ENCODE measurements at regions not wholly inside any gene's neighbourhood (a gene's known extent, or its start where the extent isn't known, plus 50 kb on each side); places are given as distances from the start of the nearest gene placed in this dataset.

GRCh38 chr18:10279471-10279870, 175.0 kb upstream of the APCDD1 start:
- Histone ChIP-seq H3K4me3 (no peak overlapping the region), H3K27ac (no peak overlapping the region)

DNA sequence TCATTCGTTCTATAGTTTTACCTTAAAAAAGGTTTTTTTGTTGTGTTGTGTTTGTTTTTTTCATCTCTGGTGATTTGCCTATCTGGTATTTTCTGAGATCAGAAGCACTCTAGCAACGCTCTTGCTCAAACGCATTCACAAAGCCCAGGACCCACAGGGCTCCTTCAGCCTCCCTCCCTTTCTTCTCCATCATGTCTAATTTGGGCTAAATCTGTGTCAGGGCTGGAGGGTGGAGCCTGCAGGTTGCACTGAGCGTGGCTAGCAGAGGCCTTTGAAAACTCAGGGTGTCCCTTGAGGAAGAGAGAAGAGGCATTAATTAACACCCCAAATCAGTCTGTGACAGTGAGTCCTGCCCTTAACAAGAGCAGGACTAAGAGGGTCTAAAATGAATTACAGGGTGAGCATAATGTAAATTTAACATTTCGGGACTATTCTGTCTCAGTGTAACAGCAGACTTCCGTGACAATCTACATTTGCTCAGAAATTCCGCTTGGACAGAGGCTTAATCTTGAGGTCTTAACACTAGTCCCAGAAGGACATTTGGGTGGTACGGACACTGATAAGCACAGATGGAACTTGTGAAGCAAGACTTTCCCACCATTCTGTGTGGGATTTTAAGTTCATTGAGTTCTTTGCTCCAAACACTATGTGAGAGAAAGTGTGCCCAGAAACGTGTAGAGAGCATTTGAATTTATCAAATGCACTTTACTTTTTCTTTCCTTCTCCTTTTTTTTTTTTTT, 174.4 kb upstream of the APCDD1 start:
- Histone ChIP-seq H3K4me3 (no peak overlapping the region), H3K27ac (no peak overlapping the region)

DNA sequence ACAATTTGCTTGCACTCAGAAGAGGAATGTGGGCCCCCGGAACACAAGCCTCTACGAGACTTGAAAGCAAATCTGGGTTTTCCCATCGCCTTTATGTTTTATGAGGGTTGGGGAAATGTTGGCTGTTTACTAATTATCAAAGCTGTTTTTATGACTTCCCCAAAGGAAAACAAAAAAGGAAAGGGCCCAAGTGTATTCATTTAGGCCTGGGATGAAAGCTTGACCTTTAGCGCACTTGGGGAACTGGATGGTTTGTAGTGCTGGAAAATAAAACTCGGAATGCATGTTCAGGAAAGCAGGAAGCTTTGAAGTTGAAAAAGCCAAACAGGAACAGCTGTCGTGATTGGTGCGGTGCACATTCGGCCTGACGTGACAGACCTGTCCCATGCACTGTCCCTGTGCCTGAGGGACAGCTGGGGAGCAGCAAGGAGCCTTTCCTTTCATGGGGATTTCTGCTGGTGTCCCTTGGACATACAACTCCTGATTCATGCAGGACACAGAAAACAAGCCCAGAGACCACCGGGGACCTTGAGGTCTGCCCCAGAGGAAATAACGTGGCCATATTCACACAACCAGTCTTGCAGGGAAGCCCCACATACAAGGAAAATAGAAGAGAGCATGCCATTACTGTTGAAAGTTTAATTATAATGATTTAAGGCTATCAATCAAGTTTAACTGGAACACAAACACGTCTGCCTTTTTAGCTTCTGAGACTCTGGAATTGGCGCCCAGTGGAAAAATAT, 169.7 kb upstream of the APCDD1 start:
- no peak overlapping the region for H3K4me3 ChIP-seq
- peak overlapping the region in 16 of 21 experiments; percentile 19 to 86 (median 50) for H3K27ac ChIP-seq

DNA sequence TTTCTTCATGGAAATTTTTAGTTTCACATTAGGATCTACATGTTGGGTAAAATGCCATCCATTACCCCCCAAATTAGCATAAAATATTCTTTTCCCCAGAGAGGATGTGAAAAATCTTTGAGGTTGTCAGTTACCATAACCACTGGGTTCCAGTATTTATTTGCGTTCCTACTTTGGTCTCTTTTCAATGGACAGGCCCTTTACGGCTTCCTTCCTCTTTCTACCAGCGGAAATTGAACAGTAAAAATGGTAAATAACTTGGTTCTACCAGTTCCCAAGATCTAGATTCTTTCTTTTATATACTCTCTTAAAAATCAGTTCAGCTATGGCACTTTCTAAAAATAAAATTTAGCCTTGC, 169.2 kb upstream of the APCDD1 start:
- peak overlapping the region in 15 of 21 experiments; percentile 19 to 86 (median 66) for H3K27ac ChIP-seq
- no peak overlapping the region for H3K4me3 ChIP-seq

GRCh38 chr18:10286580-10287150, 167.8 kb upstream of the APCDD1 start:
- Histone ChIP-seq H3K4me3 (no peak overlapping the region), H3K27ac (peak overlapping the region in 18 of 21 experiments; percentile 14 to 86 (median 48))

DNA sequence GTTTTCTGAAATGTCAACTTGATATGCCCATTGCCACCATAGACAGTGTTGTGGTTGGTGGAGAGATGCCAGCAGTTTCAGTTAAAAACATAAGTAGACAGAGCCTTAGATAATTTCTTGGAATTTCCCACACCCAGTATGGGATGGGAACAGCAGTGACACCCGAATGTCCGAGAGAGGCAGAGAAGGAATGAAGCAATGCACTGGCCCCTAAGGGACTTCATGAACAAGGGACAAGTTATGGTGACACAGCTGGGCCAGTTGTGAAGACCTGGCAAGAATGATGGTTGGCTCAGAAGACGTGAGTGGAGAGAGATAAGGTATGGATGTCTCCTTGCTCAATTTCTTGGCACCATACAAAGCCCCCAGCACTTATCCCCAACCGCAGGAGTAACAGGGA, 165.2 kb upstream of the APCDD1 start:
- Histone ChIP-seq H3K27ac (peak overlapping the region in 5 of 21 experiments; percentile 15 to 82 (median 69)), H3K4me3 (no peak overlapping the region)

DNA sequence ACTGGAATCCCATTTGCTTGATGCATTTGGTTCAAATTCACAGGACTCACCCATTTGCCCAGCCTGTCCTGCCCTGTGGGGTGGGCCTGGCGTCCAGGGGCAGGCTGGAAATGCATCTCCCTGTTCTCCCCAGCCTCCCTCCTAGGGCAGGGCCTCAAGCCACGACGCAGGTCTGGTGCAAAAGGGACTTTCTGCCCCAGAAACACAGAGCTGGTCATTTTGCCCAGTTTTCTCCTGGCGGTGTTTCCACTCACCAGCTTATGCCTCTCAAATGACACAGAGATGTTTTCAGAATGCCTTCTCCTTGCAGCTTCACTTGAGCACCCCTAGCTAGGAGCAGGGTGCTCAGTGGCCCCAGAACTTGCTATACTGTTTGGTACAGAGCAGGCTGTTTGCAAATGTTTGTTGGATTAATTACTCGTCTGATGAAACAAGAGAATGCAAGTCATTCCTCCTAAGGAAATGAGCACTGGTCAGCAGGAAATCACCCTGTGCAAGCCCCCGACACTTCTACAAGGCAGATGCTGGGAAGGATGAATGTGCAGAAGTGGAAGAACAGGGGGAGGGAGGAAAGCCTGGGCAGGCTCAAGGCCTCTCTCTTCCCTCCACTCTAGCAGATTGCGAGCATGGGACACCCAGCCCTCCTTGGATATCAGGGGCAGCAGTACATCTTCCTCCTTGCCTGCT, 164.3 kb upstream of the APCDD1 start:
- H3K4me3 ChIP-seq: no peak overlapping the region
- peak overlapping the region in 19 of 21 experiments; percentile 19 to 82 (median 57) for H3K27ac ChIP-seq

DNA sequence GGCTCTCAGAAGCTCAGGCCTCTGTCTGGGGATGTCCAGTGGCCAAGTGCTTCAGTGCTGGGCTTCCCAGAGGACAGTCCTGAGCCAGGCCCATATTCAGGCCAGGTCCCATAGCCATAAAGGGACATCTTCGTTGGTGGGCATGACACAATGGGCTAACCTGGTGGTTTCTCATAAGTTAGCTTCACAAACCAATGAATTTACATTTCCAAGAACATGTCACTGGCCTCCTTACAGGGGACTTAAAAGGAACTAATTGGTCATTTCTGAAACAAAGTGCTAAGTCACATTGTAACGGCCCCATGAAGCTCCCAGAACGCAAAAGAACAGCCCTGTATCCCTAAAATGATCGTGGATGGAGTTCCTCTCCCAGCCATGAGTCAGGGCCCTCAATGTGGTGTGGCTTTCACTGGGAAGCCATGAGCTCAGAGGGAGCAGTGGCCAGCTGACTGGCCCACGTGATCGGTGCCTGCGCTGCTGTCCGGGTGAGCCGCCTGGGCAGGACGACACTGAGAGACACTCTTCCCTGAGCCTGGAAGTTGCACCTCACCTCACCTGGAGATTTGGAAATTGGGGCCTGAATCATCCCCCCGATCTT, 163.7 kb upstream of the APCDD1 start:
- Histone ChIP-seq H3K4me3 (no peak overlapping the region), H3K27ac (peak overlapping the region in 19 of 21 experiments; percentile 19 to 82 (median 55))

DNA sequence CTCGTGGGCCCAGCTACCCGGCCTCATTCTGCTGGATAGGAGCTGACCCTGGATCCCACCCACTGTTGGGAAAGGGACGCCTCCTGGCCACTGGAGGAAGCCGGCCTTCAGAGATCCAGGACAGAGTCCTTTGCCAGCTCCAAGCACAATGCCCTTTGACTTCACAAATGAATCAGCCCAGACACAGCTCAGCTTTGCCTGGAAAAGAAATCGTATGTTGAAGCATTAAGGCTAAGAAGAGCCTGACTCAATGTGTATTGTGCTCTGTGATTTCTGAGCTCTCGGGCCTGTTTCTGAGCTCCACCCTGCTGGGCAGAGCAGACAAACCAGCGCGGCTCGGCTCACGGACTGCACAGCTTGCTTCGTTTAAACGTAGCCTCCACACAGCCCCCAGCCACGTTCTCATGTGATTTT, 162.9 kb upstream of the APCDD1 start:
- no peak overlapping the region for H3K4me3 ChIP-seq
- peak overlapping the region in 18 of 21 experiments; percentile 1 to 82 (median 62) for H3K27ac ChIP-seq

DNA sequence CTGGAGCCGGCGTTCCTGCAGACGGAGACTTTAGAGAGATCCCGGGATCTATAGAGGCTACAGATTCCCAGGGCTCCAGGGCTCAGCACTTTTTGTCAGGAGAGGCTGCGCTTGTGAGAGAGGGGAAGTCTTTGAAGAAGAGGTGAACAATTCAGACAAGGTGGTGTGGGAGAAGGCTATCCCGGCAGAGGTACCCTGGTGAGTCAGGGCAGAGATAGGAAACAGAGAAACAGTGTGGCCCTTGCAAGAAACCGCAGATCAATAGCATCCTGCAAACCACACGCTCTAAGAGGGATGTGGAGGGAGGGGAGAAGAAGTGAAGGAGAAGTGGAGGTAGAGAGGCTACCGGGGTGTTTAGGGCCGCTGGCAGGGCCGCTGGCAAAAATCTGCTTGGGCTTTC, 160.5 kb upstream of the APCDD1 start:
- no peak overlapping the region for H3K4me3 ChIP-seq

GRCh38 chr18:10295751-10296150, 158.7 kb upstream of the APCDD1 start:
- no peak overlapping the region for H3K4me3 ChIP-seq
- peak overlapping the region in 1 of 21 experiments; percentile 51 for H3K27ac ChIP-seq

More for the DNA sequence above, 160.5 kb upstream of the APCDD1 start:
- H3K27ac ChIP-seq: peak overlapping the region in 1 of 21 experiments; percentile 3

DNA sequence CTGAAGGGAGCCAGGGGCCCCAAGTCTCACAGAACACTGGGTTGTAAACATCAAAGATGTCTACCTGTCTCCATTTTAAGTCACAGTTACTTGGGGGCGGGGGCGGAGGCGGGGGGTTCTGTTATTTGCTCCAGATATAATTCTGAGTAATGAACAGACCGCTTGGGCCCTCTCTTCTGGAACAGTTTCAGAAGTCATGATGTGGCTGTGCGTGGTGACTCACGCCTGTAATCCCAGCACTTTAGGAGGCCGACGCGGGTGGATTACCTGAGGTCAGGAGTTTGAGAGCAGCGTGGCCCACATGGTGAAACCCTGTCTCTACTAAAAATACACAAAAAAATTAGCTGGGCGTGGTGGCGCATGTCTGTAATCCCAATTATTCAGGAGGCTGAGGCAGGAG, 157.9 kb upstream of the APCDD1 start:
- Histone ChIP-seq H3K27ac (peak overlapping the region in 1 of 21 experiments; percentile 51), H3K4me3 (no peak overlapping the region)

- Histone ChIP-seq H3K4me3 (no peak overlapping the region), H3K27ac (peak overlapping the region in 1 of 21 experiments; percentile 28)
Measured at GRCh38 chr18:10297086-10297485, 157.3 kb upstream of the APCDD1 start.

DNA sequence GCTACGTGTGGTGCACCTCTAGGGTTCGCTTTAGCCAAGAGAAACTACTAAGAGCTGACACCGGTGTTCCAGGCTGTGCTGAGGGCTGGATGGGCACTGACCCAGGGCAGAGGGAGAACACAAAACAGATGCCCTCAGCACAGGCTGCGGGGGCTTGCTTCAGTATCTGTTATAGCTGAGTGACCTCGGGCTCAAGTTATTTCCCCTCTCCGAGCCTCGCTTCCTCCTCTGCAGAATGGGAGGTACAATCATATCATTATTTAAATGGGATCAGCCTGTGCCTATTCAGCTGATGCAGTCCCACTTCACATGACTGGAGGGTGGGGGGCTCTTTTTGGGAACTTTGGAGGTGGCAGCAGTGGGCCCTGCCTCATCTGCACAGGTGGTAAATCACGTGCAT, 156.1 kb upstream of the APCDD1 start:
- Histone ChIP-seq H3K27ac (peak overlapping the region in 7 of 21 experiments; percentile 1 to 59 (median 40)), H3K4me3 (no peak overlapping the region)

DNA sequence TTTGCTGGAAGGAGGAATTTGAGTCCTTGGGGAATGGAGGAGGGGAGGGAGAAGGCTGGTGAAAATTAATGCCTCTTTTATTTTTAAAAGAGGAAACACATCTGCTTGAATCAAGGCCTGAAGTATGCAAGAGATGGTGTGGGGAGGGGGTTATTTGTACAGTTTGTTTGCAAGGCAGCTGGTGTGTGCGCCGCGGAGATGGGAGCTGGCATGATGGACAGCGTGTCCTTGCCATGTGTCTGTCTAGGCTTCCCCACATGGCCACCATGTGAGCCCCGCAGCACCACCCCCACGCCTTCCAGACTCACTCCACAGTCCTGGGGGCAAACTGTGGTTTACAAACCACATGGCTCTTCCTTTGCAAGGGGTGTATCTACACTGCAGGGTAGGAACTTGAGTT, 154.8 kb upstream of the APCDD1 start:
- Histone ChIP-seq H3K4me3 (no peak overlapping the region), H3K27ac (peak overlapping the region in 4 of 21 experiments; percentile 20 to 64 (median 35))

DNA sequence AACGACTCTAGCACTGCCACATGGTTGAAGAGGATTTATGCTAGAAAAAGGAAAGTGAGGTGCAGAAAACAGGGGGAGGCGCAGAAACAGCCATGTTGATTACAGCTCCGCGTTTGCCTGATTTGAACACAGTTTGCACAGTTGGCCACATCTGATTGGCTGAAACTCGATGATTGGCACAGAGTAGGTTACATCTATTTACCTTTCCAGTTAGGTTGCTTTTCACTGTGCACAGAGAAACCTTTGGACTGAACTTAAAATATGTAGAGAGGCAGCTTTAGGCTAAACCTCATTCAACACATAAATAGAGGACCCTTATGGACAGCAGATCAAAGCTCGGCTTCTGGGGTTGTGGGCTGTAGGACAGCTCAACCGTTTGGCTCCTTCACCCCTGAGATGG, 153.7 kb upstream of the APCDD1 start:
- Histone ChIP-seq H3K4me3 (no peak overlapping the region), H3K27ac (peak overlapping the region in 5 of 21 experiments; percentile 26 to 64 (median 37))

GRCh38 chr18:10301831-10302483, 152.5 kb upstream of the APCDD1 start:
- Histone ChIP-seq H3K27ac (peak overlapping the region in 2 of 21 experiments; percentile 11 to 54), H3K4me3 (no peak overlapping the region)

DNA sequence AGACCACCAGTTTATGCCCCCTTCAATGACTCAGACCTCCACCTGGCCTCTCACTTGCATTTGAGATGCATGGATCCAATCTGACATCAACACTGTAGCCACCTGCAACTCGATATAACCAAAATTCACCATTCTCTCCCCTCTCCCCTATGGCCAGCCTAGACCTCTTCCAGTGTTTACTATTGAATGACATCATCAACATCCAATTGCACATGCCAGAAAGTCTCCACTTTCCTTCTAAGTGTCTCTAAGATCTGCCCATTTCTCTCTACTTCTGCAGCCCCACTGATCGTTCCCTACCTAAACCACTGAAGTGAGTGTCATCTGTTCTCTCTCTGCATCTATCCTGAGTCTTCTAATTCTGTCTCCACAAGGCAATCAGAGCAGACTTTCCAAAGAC, 151.3 kb upstream of the APCDD1 start:
- H3K27ac ChIP-seq: peak overlapping the region in 4 of 21 experiments; percentile 30 to 80 (median 78)

DNA sequence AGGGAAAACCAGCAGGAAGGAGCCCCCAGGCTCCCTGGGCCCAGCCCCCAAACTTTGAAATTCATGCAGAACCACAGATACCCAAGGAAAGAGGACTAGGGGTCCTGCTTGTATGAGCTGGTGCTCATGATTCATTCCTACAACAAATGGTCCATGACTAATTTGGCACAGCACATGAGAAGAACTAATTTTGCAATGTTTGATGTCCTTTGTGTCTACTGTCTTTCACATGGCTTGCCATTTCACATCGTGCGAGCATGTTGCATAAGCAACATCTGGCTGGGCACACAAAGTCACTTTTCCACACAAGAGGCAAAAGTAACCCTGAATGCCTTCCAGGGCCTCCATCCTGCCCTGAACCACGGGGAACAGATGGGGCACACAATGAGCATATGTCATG, 149.6 kb upstream of the APCDD1 start:
- H3K27ac ChIP-seq: peak overlapping the region in 9 of 21 experiments; percentile 28 to 83 (median 70)
- H3K4me3 ChIP-seq: no peak overlapping the region

More for the DNA sequence above, 151.3 kb upstream of the APCDD1 start:
- H3K4me3 ChIP-seq: no peak overlapping the region
